Esophagus muscularis mucosa (tissue), 4 donors: ENCODE measurements at regions not wholly inside any gene's neighbourhood (a gene's known extent, or its start where the extent isn't known, plus 50 kb on each side); places are given as distances from the start of the nearest gene placed in this dataset.

Source experiments
- DNase-seq: peaks from one replicate; pipeline ENCODE4 v3.0.0-alpha.2; 2017; ENCODE audit errors: extremely low spot score
- H3K27ac ChIP-seq, 4 donors: fragments of 200-600 bp; sonication (generic); replicated peaks in 1 of 4; 1 replicate in 3 of 4; 2 replicates in 1 of 4; pipeline ENCODE4 v1.5.1; 2016 to 2019; ENCODE audit warnings: mild to moderate bottlenecking in 1 of 4
- H3K27me3 ChIP-seq, 4 donors: fragments of 200-600 bp; sonication (generic); one replicate each; pipeline versions ENCODE4 v1.5.1 to v1.6.0; 2016 to 2019
- H3K36me3 ChIP-seq, 4 donors: fragments of 200-600 bp; sonication (generic); one replicate each; pipeline ENCODE4 v1.5.1; 2016 to 2019
- H3K4me1 ChIP-seq, 4 donors: fragments of 200-600 bp; sonication (generic); one replicate each; pipeline ENCODE4 v1.5.1; 2016 to 2019
- H3K4me3 ChIP-seq, 4 donors: fragments of 200-600 bp; sonication (generic); 1 replicate in 2 of 4; 2 replicates in 2 of 4; pipeline ENCODE4 v1.5.1; 2016 to 2019; ENCODE audit warnings: mild to moderate bottlenecking in 4 of 4, moderate library complexity in 1 of 4
- H3K9me3 ChIP-seq, 4 donors: fragments of 200-600 bp; sonication (generic); 1 replicate in 3 of 4; 2 replicates in 1 of 4; pipeline ENCODE4 v1.5.1; 2016 to 2019
- CTCF ChIP-seq, 3 experiments: fragments of 200-600 bp in 2 of 3; fragments of 450-650 bp in 1 of 3; sonication (generic) in 2 of 3; IDR thresholded peaks; one replicate each; pipeline ENCODE4 v1.5.1; 2017 to 2019; ENCODE audit warnings: antibody characterized with exemption in 3 of 3, mild to moderate bottlenecking in 2 of 3, moderate library complexity in 1 of 3
- EP300 ChIP-seq: sonication (generic); formaldehyde crosslinking; IDR thresholded peaks from one replicate; pipeline ENCODE4 v1.6.1; 2017; ENCODE audit warnings: antibody characterized with exemption
- POLR2A ChIP-seq: fragments of 450-650 bp; IDR thresholded peaks from one replicate; pipeline ENCODE4 v1.6.1; 2017; ENCODE audit warnings: antibody characterized with exemption, moderate library complexity, mild to moderate bottlenecking, low read depth
- POLR2AphosphoS5 ChIP-seq, 2 donors: sonication (generic); formaldehyde crosslinking; IDR thresholded peaks; one replicate each; pipeline ENCODE4 v1.6.1; 2017; ENCODE audit warnings: antibody characterized with exemption in 2 of 2
- WGBS: methylation state at CpG from one replicate; pipeline ENCODE4 v1.1.5; 2018; 5-methylcytosine and 5-hydroxymethylcytosine counted together
- intact Hi-C: fragments of 100-400 bp; cut with DNase I; formaldehyde crosslinking; loops from one replicate; pipeline ENCODE4 v1.15.1; 2023

GRCh38 chr1:218980881-218981280 lies 192.8 kb upstream of the LYPLAL1 start:
- no peaks in the 10 kb centered on the region for H3K4me1 ChIP-seq
- no peak for DNase-seq
- 90% methylated on average over 2 of the region's 2 CpGs for WGBS
- no peaks in the 10 kb centered on the region for H3K9me3 ChIP-seq
- no peaks in the 10 kb centered on the region for H3K36me3 ChIP-seq
- intact Hi-C loops = no loop called here
- no peak for TF ChIP-seq EP300
- TF ChIP-seq POLR2A = no peak
- no peak for TF ChIP-seq CTCF (IDR thresholded peaks at IDR 0.05)
- TF ChIP-seq POLR2AphosphoS5 (IDR thresholded peaks at IDR 0.05) = no peak
- no peak overlapping the region for H3K4me3 ChIP-seq
- H3K27ac ChIP-seq = no peak overlapping the region
- no peaks in the 10 kb centered on the region for H3K27me3 ChIP-seq

- TF ChIP-seq POLR2A (no peak), POLR2AphosphoS5 (IDR thresholded peaks at IDR 0.05) (no peak), CTCF (IDR thresholded peaks at IDR 0.05) (no peak), EP300 (no peak)
- intact Hi-C loops = no loop called here
- WGBS = 79% methylated on average over 3 of the region's 6 CpGs
These were observed 191.2 kb upstream of the LYPLAL1 start for GRCh38 chr1:218982482-218982881.

GRCh38 chr1:218983433-218983832 lies 190.2 kb upstream of the LYPLAL1 start:
- H3K4me3 ChIP-seq = no peak overlapping the region
- no peak for TF ChIP-seq POLR2AphosphoS5 (IDR thresholded peaks at IDR 0.05)
- TF ChIP-seq POLR2A = no peak
- TF ChIP-seq EP300 = no peak
- TF ChIP-seq CTCF (IDR thresholded peaks at IDR 0.05) = no peak
- 96% methylated on average over 8 of the region's 9 CpGs for WGBS
- no peaks in the 10 kb centered on the region for H3K4me1 ChIP-seq
- H3K36me3 ChIP-seq = no peaks in the 10 kb centered on the region
- no peak for DNase-seq
- H3K27ac ChIP-seq = no peak overlapping the region
- no peaks in the 10 kb centered on the region for H3K27me3 ChIP-seq
- no peaks in the 10 kb centered on the region for H3K9me3 ChIP-seq
- intact Hi-C loops = no loop called here

More at GRCh38 chr1:218982482-218982881, 191.2 kb upstream of the LYPLAL1 start:
- Histone ChIP-seq H3K9me3 (no peaks in the 10 kb centered on the region), H3K27me3 (no peaks in the 10 kb centered on the region), H3K4me1 (no peaks in the 10 kb centered on the region), H3K4me3 (no peak overlapping the region), H3K27ac (no peak overlapping the region), H3K36me3 (no peaks in the 10 kb centered on the region)
- DNase-seq = no peak

GRCh38 chr1:218983848-218984247 lies 189.8 kb upstream of the LYPLAL1 start:
- no peaks in the 10 kb centered on the region for H3K4me1 ChIP-seq
- intact Hi-C loops = no loop called here
- H3K27ac ChIP-seq = no peak overlapping the region
- H3K4me3 ChIP-seq = no peak overlapping the region
- H3K9me3 ChIP-seq = no peaks in the 10 kb centered on the region
- DNase-seq = no peak
- 79% methylated on average over 4 of the region's 4 CpGs for WGBS
- TF ChIP-seq POLR2A (no peak), CTCF (IDR thresholded peaks at IDR 0.05) (no peak)
- no peaks in the 10 kb centered on the region for H3K27me3 ChIP-seq
- no peaks in the 10 kb centered on the region for H3K36me3 ChIP-seq

GRCh38 chr1:218985424-218985984 lies 188.2 kb upstream of the LYPLAL1 start:
- intact Hi-C loops = no loop called here
- Histone ChIP-seq H3K27me3 (no peaks in the 10 kb centered on the region), H3K27ac (no peak overlapping the region), H3K36me3 (no peaks in the 10 kb centered on the region), H3K9me3 (no peaks in the 10 kb centered on the region), H3K4me1 (no peaks in the 10 kb centered on the region), H3K4me3 (no peak overlapping the region)
- TF ChIP-seq POLR2AphosphoS5 (IDR thresholded peaks at IDR 0.05) = no peak
- 48% methylated on average over 2 of the region's 2 CpGs for WGBS
- DNase-seq = no peak
